ENCODE measurements at regions not wholly inside any gene's neighbourhood (a gene's known extent, or its start where the extent isn't known, plus 50 kb on each side); places are given as distances from the start of the nearest gene placed in this dataset.

- TF ChIP-seq SUZ12 (IDR thresholded peaks at IDR 0.05; ENCODE audit: low read length) (no peak), SRF (IDR thresholded peaks at IDR 0.05; ENCODE audit: low read depth, low read length) (no peak), KDM1A (IDR thresholded peaks at IDR 0.05; ENCODE audit: borderline replicate concordance, low read length) (no peak), POLR2AphosphoS5 (IDR thresholded peaks at IDR 0.05; ENCODE audit: low read depth, low read length) (no peak), POLR2A (IDR thresholded peaks at IDR 0.05; ENCODE audit: control extremely low read depth in 1 of 2, low read depth in 2 of 2, low read length in 2 of 2) (no peak), TCF12 (IDR thresholded peaks at IDR 0.05; ENCODE audit: low read depth, low read length) (no peak), SIX5 (IDR thresholded peaks at IDR 0.05; ENCODE audit: low read depth, low read length) (no peak), SIRT6 (IDR thresholded peaks at IDR 0.05; ENCODE audit: low read length) (no peak), CHD2 (IDR thresholded peaks at IDR 0.05; ENCODE audit: low read length) (no peak), MAX (IDR thresholded peaks at IDR 0.05) (no peak), EGR1 (IDR thresholded peaks at IDR 0.05; ENCODE audit: borderline replicate concordance, low read depth, low read length) (no peak)
- no peak overlapping the region for H2BK15ac ChIP-seq (ENCODE audit: low read length)
- H3K27me3 ChIP-seq (replicated peaks in 1 of 4; ENCODE audit: control insufficient read depth in 3 of 4, extremely low read depth in 1 of 4, insufficient read depth in 3 of 4, low read length in 3 of 4) = no peaks in the 10 kb centered on the region
- H2BK5ac ChIP-seq (ENCODE audit: low read depth, low read length) = no peak overlapping the region
- H2BK12ac ChIP-seq (ENCODE audit: low read depth, low read length) = no peak overlapping the region
- H3K18ac ChIP-seq (ENCODE audit: extremely low read depth, low read length) = no peak overlapping the region
- H2BK20ac ChIP-seq (ENCODE audit: low read length) = no peak overlapping the region
- no peak overlapping the region for H2BK120ac ChIP-seq (replicated peaks; ENCODE audit: low read depth, low read length)
- peaks cover 5% of the 10 kb centered on the region; the same call in 1 of the 2 replicates for H3K23me2 ChIP-seq (ENCODE audit: low read depth, low read length)
- H3K4me1 ChIP-seq (replicated peaks in 1 of 4; ENCODE audit: control insufficient read depth in 3 of 4, insufficient read depth in 4 of 4, low read length in 3 of 4) = no peaks in the 10 kb centered on the region
- no peak overlapping the region for H3K27ac ChIP-seq (ENCODE audit: low read depth, low read length)
- DNase-seq (ENCODE audit: low read depth in 1 of 2, low spot score in 2 of 2) (no peak), FAIRE-seq (no peak)
- no peaks in the 10 kb centered on the region for H3K79me2 ChIP-seq (ENCODE audit: control insufficient read depth in 1 of 2, insufficient read depth in 2 of 2, low read length in 2 of 2)
- peaks cover 5 to 20% of the 10 kb centered on the region in 2 experiments for H4K20me1 ChIP-seq (replicated peaks in 1 of 2; ENCODE audit: control insufficient read depth in 1 of 2, insufficient read depth in 2 of 2, low read length in 2 of 2)
- no peak overlapping the region for H3K14ac ChIP-seq (ENCODE audit: insufficient read length)
- ChIA-PET POLR2A (ENCODE audit: partially characterized antibody) (no interaction called here), CTCF (ENCODE audit: partially characterized antibody) (interaction anchor here (0.9 to 1.9 kb wide), 2 partner anchors 10 to 12 kb away, joined by 4 read pairs; no protein-coding TSS in a partner anchor)
- WGBS, 2 experiments (ENCODE audit: extremely low coverage in 1 of 2, insufficient coverage in 1 of 2, insufficient read length in 1 of 2, insufficient replicate concordance in 2 of 2, low coverage in 1 of 2, low lambda C conversion rate in 2 of 2, missing lambda C conversion rate in 1 of 2) = 96% methylated on average over 23 of the region's 23 CpGs; no CpG with 5 or more reads in 1 of the 2 experiments
- H4K91ac ChIP-seq (replicated peaks; ENCODE audit: insufficient read length, low read length) = no peak overlapping the region
- no peak overlapping the region for H3K9ac ChIP-seq (replicated peaks in 1 of 4; ENCODE audit: extremely low read depth in 1 of 4, low read depth in 3 of 4, low read length in 3 of 4)
- H2AFZ ChIP-seq (ENCODE audit: low read length) = no peak overlapping the region
- H4K5ac ChIP-seq (ENCODE audit: insufficient read length, low read depth, low read length) = no peak overlapping the region
- H3K9me3 ChIP-seq (ENCODE audit: insufficient read depth in 2 of 2, low read depth in 1 of 2, low read length in 1 of 2) = peaks cover 0 to 4% of the 10 kb centered on the region in 2 experiments; a peak in 1 of 4 replicates
- H3K4ac ChIP-seq (replicated peaks; ENCODE audit: insufficient read length, low read depth, low read length) = no peak overlapping the region
- no peak overlapping the region for H3K4me3 ChIP-seq (ENCODE audit: extremely low read depth in 1 of 4, insufficient read depth in 2 of 4, low read depth in 3 of 4, low read length in 4 of 4)
- H3K4me2 ChIP-seq (ENCODE audit: insufficient read depth in 1 of 2, low read depth in 2 of 2, low read length in 2 of 2) = no peak overlapping the region
- no peaks in the 10 kb centered on the region for H3K79me1 ChIP-seq (ENCODE audit: low read depth, low read length)
- peaks cover 69 to 91% (median 89%) of the 10 kb centered on the region in 4 experiments for H3K36me3 ChIP-seq (ENCODE audit: control insufficient read depth in 2 of 4, insufficient read depth in 4 of 4, low read length in 3 of 4)
- H3K23ac ChIP-seq (ENCODE audit: insufficient read length) = no peak overlapping the region
- H2AK5ac ChIP-seq (ENCODE audit: low read depth, low read length) = no peak overlapping the region
- no peak overlapping the region for H3K56ac ChIP-seq (replicated peaks; ENCODE audit: insufficient read length, low read depth, low read length)
- H4K8ac ChIP-seq (ENCODE audit: extremely low read depth, insufficient read depth, low read length) = no peak overlapping the region
Measured at GRCh38 chr19:5214371-5214770, 126.2 kb downstream of the PTPRS start.

Data from H1 (cell line).